NCI-H82 treated with DMSO at 0.1 percent for 48 hours (cell line): ENCODE measurements at regions not wholly inside any gene's neighbourhood (a gene's known extent, or its start where the extent isn't known, plus 50 kb on each side); places are given as distances from the start of the nearest gene placed in this dataset.
"Not testable (repeated sequence)": the region's sequence is repeated elsewhere in the genome, so short reads cannot be mapped to it uniquely, and the experiment has no call there.

Experiments used
- DNase-seq: peaks from one replicate; lab custom pipeline; 2025; ENCODE audit not compliant: unreplicated experiment; lab: John Stamatoyannopoulos, UW

DNA sequence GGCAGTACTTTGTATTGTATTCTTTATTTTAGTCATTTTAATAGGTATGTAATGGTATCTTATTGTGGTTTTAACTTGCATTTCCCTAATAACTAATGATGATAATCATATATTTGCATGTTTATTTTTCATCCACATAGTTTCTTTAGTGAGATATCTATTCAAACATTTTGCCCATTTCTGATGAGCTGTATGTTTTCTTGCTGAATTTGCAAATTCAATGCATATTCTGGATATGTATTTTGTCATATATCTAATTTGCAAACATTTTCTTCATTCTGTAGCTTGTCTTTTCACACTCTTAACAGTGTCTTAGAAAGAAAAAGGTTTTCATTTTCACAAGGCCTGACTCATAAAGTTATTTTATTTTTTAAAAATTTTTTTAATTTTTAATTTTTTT is 372.1 kb downstream of the ZNF674 start:
- no peak for DNase-seq

DNA sequence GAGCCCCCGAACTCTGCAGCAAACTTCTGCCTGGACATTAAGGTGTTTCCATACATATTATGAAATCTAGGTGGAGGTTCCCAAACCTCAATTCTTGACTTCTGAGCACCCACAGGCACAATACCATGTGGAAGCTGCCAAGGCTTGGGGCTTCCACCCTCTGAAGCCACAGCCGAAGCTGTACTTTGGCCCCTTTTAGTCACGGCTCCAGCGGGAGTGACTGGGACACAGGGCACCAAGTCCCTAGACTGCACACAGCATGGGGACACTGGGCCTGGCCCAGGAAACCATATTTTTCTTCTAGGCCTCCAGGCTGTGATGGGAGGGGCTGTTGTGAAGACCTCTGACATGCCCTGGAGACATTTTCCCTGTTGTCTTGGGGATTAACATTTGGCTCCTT is 373.8 kb downstream of the ZNF674 start:
- DNase-seq = not testable (repeated sequence)

DNA sequence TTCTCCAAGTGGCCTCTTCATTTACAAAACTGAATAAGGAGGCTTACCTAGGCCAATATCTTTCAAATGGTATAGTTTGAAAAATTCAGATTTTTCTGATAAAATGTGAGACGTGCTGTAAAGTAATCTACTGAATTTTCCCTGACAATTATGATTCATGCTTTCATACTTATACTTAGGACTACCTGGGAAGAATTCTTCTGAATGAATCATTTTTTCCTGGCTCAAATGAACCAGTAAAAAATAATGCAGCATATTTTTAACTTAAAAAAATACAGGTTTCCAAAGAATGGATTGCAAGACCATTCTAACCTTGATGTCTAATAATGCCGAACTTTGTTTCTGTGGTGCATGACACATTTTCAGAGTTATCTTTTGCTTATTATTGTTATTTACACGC is 375.4 kb downstream of the ZNF674 start:
- DNase-seq = no peak

DNA sequence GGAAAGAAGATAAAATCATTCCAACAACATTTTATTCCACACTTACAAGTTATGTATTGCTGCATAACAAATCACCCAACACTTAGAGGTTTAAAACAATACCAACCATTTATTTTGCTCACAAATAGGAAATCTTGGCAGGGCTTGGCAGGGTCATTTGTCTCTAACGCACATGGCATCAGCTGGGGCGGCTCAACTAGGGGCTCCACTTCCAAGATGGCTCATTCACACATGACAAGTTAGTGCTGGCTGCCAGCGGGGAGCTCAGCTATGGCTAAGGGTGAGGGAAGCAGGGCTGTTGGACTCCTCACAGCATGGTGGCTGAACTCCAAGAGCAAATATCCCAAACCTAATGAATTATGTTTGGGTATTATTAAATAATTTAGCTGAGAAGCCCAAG is 377.0 kb downstream of the ZNF674 start:
- DNase-seq = no peak

DNA sequence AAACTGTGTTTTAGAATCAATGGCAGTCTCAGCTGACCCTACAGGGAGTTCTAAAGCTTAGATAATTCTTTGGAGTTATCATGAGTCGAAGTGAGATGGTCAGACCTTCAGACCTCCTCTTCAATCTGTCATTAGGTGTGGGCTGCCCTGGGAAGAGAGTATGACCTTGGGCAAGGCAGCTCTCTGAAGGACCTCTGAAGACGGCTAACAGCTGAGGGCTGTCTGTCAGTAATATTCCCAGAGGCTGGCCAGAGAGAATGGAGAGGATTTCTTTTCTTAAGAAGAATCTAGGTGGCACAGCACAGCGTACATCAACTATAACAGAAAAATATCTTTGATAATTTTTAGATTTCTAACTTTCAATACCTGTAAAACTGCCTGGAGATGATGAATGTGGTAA is 379.4 kb downstream of the ZNF674 start:
- DNase-seq = no peak

DNA sequence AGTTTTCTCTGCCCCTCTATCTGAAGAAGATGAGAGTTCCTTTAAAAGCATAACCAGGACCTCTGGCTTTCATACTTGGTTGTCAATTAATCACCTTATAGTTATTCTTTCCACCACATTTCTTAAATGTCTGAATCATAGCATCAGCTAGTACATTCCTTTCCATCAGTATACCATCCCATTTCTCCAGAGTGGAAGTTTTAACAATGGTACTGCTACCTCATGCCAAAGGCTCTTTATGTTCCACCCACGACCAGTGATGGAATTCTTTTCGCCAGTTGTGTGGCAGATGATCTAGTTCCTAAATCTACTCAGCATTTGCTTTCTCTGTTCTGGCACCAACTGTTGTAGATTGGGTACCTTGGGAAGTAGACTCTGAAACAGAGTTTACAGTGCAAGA is 379.8 kb downstream of the ZNF674 start:
- no peak for DNase-seq

DNA sequence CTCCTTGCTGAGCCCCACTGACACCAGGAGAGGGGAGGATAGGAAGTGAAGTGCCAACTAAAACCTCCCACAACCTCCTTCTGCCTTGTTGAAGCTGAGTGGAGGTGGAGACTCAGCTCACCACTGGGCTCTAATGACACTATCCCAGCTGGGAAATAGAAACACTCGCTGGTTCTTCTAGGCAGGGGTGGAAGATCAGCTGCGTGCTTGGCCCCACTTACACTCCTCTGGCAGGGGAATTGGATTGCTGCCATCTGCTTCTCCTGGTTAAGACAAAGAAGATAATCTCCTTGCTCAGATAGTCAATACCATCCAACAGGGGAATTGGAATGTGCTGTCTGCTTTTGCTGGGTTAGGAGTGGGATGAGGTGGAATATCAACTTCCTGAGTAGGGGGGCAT is 392.5 kb downstream of the ZNF674 start:
- peak; percentile 86 for DNase-seq

DNA sequence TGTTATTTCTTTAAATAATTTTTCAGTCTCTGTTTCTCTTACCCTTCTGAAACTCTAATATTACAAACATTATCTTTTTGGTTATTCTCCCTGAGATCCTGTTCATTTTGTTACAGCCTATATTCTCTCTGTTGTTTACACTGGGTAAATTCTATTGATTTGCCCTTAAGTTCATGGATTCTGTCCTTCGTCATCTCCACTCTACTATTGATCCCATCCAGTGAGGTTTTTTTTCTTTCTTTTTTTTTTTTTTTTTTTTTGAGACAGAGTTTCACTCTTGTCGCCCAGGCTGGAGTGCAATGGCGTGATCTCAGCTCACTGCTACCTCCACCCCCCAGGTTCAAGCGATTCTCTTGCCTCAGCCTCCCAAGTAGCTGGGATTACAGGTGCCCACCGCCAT is 393.9 kb downstream of the ZNF674 start:
- DNase-seq = not testable (repeated sequence)

DNA sequence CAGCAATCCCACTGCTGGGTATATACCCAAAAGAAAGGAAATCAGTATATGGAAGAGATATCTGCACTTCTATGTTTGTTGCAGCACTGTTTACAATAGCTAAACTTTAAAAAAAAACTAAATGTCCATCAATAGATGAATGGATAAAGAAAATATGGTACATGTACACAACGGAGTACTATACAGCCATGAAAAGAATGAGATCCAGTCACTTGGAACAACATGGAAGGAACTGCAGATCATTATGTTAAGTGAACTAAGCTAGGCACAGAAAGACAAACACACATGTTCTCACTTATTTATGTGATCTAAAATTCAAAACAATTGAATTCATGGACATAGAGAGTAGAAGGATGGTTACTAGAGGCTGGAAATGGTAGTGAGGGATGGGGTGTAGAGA is 400.7 kb downstream of the ZNF674 start:
- no peak for DNase-seq

DNA sequence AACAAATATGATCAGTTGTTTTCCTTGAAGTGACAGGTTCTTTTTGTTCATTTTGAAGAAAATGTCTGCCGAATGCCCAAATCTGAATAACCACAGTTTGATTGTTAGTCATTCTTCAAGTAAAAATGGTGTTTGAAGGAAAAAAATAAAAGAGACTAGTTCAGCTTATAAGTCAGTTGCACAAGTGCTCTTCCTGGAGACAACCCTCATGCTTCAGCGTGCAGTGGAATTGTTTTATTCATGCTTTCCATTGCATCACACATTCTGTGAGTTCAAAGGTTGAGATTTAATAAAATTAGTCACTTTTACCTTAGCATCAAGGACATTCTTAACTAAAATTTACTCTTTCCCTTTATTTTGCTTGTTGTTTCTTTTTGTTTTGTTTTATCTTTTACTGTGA is 404.9 kb downstream of the ZNF674 start:
- no peak for DNase-seq

DNA sequence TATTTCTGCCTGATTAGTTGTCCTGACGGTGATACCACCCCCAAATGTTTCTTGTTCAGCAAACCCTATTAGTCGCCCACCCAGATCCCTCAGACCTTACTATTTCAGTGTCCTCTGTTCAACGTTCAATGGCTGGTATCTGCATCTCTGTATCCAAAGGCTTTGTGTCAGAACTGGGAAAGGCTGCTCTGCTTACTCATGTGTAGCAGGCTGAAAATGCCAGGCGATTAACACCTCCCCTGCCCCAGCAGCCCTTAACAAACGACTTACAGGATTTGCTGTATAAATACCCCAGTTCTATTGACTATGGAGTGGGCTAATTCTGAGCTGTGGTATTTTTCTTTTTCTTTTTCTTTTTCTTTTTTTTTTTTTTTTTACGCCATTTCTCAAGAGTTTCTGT is 415.0 kb downstream of the ZNF674 start:
- DNase-seq = peak; percentile 31

DNA sequence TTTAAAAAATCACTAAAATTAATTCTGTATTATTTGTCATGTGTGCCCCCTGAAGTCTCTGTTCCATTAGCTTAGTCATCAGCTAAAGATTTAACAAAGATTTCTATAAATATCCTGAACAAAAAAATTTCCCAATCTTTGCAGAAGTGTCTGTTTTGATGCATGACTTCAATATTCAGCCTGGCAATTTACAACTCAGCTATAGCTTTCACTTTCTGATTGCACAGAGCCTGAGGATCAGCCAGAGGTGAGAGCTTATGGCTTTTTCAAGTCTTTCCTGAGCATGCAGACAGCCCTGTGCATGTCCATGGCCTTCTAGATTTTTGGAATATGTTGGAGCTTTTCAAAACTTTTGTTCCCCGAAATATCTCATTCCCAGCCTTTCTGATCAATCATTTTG is 420.1 kb downstream of the ZNF674 start:
- DNase-seq = no peak

DNA sequence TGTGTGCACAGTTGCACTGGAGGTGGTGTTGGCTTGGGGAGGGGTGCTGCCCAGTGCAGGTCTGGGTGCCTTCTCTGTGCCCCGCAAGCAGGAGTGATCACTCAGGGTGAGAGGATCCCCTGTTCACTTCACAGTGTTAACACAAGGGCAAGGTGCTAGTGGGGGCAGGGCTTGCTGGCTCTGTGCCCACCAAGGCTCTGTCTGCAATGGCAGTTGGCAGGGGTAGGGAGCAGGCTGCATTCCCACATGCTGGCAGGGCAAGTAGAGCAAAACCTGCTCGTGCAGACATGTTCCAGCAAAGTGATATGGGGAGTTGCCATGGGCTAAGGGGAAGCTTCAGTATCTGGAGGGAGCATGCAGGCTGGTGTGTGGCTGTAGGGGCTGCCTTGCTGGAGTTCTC is 428.0 kb downstream of the ZNF674 start:
- DNase-seq = no peak

DNA sequence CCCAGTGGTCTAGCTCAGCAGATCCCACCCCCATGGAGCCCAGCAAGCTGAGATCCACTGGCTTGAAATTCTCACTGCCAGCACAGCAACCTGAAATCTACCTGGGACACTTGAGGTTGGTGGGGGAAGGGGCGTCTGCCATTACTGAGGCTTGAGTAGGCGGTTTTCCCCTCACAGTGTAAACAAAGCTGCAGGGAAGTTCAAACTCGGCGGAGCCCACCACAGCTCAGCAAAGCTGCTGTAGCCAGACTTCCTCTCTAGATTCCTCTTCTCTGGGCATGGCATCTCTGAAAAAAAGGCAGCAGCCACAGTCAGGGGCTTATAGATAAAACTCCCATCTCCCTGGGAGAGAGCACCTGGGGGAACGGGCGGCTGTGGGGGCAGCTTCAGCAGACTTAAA is 457.9 kb downstream of the ZNF674 start:
- DNase-seq = not testable (repeated sequence)

DNA sequence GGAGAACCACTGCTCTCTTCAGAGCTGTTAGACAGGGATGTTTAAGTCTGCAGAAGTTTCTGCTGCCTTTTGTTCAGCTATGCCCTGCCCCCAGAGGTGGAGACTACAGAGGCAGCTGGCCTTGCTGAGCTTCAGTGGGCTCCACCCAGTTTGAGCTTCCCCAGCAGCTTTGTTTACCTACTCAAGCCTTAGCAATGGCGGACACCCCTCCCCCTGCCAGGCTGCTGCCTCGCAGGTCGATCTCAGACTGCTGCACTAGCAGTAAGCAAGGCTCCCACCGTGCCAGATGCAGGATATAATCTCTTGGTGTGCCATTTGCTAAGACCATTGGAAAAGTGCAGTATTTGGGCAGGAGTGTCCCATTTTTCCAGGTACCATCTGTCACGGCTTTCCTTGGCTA is 465.1 kb downstream of the ZNF674 start:
- DNase-seq = not testable (repeated sequence)

DNA sequence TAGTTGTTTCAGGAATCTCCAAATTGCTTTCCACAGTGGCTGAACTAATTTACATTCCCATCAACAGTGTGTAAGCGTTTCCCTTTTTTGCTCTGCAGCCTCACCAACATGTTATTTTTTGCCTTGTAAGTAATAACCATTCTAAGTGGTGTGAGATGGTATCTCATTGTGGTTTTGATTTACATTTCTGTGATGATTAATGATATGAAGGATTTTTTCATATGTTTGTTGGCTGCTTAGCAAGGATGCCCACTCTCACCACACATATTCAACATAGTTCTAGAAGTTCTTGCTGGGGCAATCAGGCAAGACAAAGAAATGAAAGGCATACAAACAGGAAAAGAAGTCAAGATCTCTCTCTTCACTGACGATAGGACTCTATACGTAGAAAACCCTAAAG is 472.4 kb downstream of the ZNF674 start:
- DNase-seq = no peak

DNA sequence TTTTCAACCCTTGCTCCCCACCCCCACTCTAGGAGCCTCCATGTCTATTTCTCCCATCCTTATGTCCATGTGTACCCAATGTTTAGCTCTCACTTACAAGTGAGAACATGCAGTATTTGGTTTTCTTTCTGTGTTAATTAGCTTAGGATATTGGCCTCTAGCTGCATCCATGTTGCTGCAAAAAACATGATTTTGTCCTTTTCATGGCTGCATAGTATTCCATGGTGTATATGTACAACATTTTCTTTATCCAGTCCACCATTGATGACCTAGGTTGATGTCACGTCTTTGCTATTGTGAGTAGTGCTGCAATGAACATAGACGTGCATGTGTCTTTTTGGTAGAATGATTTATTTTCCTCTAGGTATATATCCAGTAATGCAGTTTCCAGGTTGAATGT is 472.8 kb downstream of the ZNF674 start:
- DNase-seq = no peak

DNA sequence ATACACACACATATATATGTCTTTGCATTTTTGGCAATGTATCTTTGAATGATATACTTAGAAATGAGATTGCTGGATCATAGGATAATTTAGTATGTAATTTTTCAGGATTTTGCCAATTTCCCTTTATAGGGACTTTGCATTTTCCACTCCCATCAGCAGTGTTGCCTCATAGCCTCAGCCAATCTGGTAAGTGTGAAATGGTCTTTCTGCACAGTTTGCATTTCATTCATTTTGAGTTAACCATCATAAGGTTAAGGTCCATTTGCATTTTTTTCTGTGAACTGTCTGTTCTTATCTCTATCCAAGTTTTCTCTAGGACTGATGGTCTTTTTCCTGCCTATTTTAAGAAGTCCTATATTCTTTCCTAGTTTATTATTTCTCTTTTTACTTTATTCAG is 474.8 kb downstream of the ZNF674 start:
- no peak for DNase-seq

DNA sequence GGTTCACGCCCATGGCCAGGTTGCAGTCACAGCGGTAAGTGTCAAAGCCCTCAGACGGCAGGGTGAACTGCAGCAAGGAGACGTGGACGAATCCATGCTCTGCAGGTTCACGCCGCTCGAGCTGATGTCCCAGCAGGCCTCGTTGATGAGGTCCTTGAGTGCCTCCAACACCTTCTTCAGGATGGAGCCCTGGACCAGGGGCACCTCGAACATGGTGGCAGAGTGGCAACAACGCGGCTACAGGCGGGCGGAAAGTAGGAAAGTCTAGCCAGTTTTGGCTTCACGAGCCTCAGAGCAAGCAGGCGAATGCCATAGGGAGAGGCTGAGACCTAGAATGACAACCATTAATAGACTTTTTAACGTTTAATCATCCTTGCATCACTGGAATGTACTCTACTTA is 485.9 kb downstream of the ZNF674 start:
- DNase-seq = no peak

DNA sequence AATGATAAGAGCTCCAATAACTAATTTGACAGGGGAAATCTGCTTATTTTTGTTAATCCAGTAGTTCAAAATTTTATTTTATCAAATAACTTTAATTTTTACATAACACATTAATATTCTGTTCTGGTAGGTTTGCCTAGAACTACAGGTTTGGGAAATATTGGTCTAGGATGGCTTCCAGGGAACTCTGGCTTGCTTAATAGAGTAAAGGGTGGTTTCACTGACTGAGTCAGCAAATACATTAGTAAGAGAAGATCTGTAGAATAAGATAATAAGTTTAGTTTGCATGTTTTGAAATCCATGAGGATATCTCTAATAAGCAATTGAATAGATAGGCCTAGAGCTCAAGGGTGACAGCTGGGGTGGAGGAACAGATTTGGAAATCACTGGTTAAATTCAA is 500.7 kb downstream of the ZNF674 start:
- no peak for DNase-seq

DNA sequence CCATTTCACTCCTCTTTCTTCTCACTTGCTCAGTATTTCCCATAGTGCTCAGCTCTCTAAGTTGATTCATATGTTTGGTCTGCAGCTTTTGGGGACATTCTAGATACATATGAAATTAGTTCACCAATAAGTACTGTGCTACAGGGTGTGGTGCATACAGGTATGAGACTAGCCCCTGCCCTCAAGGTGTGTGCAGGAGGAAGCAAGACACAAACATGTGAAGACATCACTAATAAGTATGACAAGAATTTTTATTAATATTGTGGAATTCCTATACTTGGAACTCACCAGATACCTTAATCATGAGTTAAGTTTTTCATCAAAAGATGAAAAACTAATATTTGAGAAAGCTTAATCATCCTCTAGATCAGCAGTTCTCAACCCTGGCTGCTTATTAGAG is 505.2 kb downstream of the ZNF674 start:
- no peak for DNase-seq

DNA sequence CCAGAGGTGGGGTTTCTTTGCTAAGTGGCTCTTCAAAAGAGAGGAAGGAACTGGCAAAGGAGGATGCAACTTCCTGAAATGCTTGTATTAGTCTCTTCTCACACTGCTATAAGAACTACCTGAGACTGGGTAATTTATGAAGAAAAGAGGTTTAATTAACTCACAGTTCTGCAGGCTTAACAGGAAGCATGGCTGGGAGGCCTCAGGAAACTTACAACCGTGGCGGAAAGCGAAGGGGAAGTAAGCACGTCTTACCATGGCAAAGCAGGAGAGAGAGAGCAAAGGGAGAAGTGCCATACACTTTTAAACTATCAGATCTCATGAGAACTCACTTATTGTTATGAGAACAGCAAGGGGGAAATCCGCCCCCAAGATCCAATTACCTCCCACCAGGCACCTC is 505.7 kb downstream of the ZNF674 start:
- no peak for DNase-seq

DNA sequence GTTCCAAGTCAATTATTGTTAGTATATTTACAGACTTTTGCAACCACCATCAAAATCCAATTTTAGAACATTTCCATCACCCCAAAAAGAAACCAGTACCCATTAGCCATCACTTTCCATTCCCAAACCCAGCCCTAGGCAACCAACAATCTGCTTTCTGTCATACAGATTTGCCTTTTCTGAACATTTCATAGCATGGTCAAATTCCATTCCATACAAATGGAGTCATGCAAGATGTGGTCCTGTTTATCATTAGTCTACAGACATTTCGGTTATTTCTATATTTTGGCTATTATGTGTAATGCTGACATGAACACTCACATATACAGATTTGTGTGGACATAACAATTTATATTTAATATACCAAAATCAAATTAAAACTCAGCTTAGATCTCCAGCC is 508.7 kb downstream of the ZNF674 start:
- DNase-seq = no peak

DNA sequence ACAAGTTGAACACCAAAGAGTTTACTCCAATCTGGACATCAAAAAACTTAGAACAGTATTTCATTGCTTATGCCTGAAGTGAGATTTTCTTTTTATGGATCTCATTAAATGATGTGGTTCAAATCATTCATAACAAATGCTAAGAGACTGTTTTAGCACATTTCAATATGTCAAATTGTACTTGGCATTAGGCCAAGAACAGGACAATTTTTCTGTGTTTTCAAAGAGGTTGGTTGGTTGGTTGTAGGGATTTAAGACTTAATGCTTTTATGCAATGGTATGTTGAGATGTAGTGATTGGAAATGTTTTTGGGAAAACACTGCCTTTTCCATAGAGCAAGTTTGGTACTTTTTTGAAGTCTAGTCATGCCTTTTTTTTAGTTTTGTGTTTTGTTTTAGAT is 510.4 kb downstream of the ZNF674 start:
- no peak for DNase-seq
